ENCODE measurements at regions not wholly inside any gene's neighbourhood (a gene's known extent, or its start where the extent isn't known, plus 50 kb on each side); places are given as distances from the start of the nearest gene placed in this dataset.
"Not testable (repeated sequence)": the region's sequence is repeated elsewhere in the genome, so short reads cannot be mapped to it uniquely, and the experiment has no call there.

DNA sequence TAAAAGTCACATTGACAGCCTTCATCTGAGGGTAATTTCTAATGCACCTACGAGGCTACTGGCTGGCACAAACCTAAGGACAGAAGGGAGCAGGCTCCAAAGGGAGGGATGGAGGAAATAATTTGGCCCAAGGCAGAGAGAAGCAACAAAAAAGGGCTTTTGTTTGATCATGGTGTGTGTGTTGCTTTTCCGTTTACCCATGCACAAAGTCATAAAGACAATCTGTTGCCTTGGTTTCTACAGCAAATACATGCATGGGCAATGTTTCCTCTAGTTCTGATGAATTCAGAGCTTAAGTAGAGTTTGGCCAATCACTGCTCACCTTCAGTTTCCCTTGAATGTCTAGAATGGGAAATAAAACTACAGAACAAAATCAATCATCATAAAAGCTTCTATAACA is 262.5 kb upstream of the CAND1 start:
- no peak for DNase-seq (ENCODE audit: low spot score)
- intact Hi-C loops (cut with DNase I) = no loop called here

DNA sequence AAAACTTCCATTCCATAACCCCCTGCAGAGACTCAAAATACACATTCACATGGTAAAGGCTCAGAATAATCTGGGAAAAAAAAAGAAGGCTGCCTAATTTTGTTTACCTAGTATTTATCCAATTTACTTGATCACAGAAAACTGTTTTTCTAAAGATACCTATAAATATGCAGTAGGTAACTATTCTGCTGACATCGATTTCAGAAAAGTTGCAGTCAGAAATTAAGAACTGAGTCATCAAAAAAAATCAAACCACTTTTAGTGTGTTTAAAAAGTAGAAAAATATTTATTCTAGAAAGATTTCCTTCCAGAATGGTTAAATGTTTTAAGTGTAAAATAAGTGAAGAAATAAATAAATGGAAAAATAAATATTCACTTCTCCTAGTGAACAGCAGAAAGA is 254.5 kb upstream of the CAND1 start:
- intact Hi-C loops (cut with DNase I) = loop anchor here in 1 of 2 donors (10.0 kb wide), 1 partner anchor 80 kb away; no protein-coding TSS in a partner anchor
- DNase-seq (ENCODE audit: low spot score) = no peak

DNA sequence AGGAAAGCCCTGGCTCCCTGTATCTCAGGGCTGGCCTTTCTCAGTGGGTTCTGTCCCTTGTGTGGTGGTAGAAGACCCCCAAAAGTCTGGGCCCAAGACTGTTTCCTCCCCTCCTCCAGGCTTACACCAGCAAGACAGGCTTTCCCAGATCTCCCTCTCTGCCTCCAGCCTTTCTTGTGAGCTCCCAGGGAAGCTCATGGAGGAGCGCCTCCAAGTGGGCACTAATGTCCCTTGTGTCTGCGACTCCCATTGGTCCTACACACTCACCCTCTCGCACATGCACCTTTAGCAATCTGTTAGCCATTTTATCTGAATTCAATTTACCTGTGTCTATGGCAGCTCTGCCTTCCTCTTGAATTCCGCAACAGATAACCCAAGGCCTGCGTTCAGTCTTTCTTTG is 251.1 kb upstream of the CAND1 start:
- intact Hi-C loops (cut with DNase I) = loop anchor here in 1 of 2 donors (10.0 kb wide), 1 partner anchor 77 kb away; no protein-coding TSS in a partner anchor
- DNase-seq (ENCODE audit: low spot score) = no peak

DNA sequence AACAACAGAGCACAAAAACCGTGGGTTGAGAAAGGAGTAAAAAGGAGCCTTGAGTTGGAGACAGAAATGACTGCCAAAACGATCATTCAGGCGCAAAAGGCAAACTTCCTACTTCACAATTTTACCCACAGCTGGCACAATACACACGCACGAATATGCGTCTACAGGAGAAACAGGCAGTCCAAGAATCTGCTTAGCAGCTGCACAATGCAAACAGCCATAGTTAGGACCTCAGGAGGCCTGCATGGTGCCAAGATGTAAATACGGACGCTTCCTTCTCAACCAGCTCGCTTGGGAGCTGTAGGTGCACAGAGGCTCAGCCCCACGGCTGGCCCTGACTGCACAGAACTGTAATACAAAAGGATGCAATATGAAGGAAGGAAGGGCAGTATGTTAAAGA is 250.1 kb upstream of the CAND1 start:
- intact Hi-C loops (cut with DNase I) = loop anchor here in 1 of 2 donors (10.0 kb wide), 1 partner anchor 76 kb away; no protein-coding TSS in a partner anchor
- DNase-seq (ENCODE audit: low spot score) = no peak

DNA sequence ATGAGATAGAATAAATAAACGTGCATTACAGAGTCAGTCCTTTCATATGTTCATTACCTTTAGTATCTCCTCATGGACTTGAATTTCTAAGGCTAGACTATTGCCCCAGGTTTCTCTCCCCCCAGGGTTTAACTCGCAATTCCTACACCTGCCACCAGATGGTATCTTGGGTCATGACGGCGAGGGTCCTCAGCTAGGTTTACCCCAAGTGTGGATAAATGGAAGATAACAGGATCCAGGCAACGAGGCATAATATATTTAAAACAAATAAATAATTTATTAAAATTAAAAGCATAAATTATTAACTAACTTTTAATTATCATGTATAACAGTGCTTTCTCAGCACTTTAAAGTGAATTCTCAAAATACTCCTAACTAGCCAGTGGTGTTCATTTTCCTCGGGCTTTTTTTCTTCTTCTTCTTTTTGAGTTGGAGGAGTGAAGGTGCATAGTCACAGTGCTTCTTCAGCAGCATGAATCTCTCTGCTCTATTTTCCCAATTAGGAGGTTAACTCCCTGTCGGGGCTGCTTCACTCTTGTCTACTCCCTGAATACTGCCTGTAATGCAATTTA is 243.5 kb upstream of the CAND1 start:
- intact Hi-C loops (cut with DNase I) = no loop called here
- DNase-seq (ENCODE audit: low spot score) = no peak

DNA sequence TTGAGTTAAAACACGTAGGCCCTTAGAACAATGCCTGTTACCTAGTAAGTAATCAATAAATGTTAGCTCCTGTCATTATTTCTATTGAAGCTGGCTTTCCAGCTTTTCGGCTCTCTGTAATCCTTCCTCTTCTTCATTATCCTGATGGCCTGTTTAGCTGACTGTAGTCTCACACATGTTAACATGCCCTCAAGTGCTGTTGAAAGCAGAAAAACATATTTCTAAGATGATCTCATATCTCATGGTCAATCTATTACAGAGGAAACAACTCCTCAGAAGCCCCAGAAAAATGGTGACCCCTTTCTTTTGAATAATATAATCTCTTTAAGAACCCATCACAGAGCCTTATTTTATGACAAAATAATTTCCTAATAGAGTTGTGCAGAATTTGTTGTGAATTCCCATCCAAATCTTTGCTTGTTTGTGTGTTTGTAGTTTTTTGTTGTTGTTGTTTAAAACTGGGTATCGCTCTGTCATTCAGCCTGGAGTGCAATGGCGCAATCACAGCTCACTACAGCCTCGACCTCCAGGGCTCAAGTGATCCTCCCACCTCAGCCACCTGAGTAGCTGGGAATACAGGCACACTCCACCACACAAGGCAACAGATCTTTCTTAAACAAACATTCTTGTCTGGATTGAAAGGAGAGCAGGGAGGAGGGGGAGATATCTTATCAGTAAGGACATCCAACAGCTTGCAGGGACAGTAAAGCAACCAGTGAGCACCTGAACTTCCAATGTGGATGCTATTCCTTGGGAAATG is 242.5 kb upstream of the CAND1 start:
- intact Hi-C loops (cut with DNase I) = no loop called here
- no peak for DNase-seq (ENCODE audit: low spot score)

DNA sequence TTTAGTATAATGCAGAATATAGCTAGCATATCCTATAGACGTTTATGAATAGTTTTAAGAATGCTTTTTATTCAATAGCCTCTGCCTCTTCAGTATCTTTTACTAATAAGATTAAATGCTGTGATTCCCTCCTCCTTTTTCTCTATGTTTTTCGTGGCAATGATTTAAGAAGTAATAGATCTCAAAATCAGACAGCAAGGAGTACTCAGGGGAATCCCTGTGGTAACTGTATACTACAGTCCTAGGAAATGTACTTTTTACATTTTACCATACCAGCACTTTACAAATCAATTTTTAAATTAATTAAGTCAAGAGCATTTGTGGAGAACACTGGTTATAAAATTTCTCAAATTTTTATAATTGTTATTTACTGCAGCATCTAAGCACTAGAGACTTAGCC is 240.6 kb upstream of the CAND1 start:
- intact Hi-C loops (cut with DNase I) = no loop called here
- no peak for DNase-seq (ENCODE audit: low spot score)

DNA sequence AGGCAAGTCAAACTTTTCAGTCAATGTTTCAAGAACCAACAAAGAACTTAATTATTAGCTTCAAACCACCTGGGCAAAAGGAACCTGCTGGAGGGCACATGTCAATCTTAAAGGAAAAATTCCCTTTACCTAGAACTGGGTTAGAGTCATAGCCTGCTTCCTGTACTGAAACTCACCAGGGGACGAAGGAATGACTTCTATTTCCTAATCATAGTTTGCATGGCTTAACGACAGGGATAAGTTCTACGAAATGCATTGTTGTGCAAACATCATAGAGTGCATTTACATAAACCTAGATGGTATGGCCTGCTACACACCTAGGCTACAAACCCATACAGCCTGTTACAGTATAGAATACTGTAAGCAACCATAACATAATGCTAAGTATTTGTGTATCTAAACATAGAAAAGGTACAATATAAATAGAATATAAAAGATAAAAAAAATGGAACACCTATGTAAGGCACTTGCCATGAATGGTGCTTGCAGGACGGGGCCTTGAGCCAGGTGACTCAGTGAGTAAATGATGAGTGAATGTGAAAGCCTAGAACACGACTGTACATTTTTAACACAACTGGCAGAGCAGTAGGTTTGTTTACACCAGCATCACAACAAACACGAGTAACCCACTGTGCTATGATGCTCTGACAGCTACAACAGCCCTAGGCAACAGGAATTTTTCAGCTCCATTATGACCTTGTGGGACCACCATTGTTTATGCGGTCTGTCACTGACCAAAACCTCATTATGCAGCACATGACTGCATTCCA is 234.9 kb upstream of the CAND1 start:
- intact Hi-C loops (cut with DNase I) = no loop called here
- no peak for DNase-seq (ENCODE audit: low spot score)

DNA sequence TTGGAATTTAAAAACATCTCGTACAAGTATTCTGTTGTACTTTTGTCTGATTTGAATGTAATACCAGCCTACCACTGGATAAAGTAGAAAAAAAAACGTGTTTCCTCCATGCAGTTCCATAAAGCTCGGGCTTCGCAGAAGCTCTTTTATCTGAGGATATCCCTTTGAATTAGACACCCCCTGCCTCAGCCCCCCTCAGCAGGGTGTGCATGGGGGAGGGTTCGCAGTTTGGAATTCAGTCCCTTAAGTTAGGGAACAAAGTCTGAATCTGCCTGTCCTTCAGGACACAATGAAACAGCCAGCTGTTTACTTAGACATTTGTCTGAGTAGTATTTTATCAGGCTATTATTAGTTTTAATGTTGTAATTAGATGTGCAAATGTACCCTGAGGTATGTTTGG is 234.0 kb upstream of the CAND1 start:
- DNase-seq (ENCODE audit: low spot score) = no peak
- intact Hi-C loops (cut with DNase I) = no loop called here

DNA sequence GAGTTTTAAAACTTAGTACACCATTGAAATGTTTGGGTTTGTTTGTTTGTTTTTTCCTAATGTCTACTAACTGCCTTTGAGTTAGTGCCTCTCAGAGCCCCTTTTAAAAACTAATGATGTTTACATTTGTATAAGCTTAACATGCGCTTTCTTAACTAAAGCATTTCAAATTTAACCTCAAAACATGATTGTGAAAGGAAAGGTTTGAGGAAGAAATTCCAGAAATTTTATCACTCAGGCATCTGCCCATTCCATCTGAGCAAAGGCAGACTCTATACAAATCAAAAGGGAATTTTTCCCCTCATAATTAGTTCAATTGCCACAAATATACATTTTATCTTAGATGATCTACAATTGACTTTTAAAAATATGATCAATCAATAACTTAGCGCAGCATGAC is 230.7 kb upstream of the CAND1 start:
- DNase-seq (ENCODE audit: low spot score) = no peak
- intact Hi-C loops (cut with DNase I) = no loop called here

DNA sequence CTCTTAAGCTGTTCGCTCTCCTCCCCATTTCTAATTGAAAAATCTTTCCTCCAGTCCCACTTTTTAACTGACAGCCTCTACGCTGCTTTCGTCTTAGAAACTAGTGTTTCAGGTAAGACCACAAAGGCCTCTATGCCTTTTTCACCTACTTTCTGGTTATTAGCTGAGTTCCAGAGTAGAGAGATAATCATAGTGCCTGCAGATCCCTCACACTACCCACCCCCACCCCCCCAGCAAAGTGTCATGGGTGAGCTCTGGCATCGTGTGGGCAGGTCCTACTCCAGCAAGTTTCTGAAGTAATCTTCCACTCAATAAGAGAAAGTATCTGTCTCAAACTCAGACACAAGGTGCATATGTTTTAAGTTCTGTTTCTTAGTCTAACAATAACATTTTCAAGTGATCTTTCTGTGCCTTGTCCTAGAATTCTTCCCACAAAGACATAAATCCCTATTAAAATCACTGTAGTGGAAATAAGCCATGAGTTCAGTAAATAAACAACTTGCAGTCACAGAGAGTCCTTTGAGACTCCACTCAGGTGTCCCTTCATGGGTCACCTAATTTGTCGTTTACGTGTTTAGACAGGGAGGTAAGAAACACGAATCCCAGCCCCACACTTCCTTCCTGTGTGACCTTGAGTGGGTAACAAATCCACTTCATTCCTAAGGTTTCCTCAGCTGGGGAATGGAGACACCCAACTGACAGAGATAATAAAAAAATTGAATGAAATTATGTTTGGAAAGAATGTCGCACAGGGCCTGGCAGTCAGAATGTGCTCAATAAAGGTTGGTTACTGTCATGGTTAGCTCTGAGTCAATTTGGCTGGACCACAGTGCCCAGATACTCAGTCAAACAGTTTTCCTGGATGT is 228.9 kb upstream of the CAND1 start:
- DNase-seq (ENCODE audit: low spot score) = no peak
- intact Hi-C loops (cut with DNase I) = no loop called here

DNA sequence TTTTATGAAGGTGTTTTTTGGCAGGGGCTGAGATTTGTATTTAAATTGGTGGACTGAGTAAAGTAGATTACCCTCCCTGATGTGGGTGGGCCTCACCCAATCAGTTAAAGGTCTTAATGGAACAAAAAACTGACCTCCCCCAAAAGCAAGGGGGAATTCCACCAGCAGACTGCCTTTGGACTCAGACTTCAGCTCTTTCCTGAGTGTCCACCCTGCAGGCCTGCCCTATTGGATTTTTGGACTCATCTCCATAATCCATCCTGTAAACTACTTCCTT is 228.4 kb upstream of the CAND1 start:
- DNase-seq (ENCODE audit: low spot score) = no peak
- intact Hi-C loops (cut with DNase I) = no loop called here

DNA sequence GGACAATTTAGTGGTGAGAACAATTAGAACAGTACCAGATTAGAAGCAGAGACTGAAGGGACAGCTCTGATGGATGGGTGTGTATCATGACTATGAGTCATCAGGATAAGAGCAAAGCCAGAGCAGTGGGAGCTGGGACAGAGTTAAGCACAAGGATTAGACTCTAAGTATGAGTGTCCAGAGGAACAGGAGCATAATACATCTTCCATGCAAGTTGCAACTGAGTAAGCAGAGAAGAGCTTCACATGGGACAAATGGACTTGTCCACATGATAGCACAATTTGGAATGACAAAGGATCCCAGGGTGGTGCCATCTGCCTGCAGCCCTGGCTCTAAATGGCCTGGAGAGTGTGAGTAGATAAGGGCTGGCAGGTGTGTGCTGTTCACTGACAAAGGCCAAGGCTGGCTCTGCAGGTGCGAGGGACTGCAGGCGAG is 226.4 kb upstream of the CAND1 start:
- no peak for DNase-seq (ENCODE audit: low spot score)
- intact Hi-C loops (cut with DNase I) = no loop called here

DNA sequence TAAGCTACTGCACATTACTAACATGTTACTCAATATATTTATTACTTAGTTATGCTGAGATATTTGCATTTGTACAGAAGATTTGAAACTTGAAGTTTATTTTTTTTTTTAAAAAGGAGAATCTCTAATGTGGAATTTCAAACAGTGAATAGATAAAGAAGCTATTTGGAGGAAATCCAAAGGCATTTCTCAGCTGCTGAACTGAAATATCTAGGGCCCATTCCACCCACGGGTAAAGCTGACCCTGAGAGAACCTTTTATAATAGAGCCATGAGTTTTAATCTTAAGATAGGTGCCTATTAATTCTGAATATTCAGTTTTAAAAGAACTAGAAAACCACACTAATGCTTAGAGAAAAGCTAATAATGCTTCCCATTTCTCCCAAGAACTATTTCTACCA is 225.4 kb upstream of the CAND1 start:
- intact Hi-C loops (cut with DNase I) = no loop called here
- DNase-seq (ENCODE audit: low spot score) = no peak

DNA sequence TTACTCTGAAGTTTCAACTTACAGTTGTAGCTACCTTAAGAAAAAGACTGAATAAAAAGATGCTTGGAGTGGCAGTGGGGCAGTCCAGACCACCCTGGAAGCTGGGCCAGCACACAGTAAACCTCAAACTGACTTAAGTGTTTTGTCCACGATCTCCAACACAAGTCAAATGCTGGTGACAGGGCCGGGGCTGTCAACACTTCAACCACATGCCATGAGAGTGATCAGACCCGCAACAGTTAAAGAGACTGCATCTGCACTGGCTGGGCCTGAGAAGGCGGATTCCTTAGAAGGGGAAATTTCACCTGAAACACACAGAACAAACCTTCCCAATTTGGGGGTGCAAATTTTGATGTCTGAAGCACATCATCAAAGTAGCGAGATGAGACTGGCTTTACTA is 223.5 kb upstream of the CAND1 start:
- no peak for DNase-seq (ENCODE audit: low spot score)
- intact Hi-C loops (cut with DNase I) = loop anchor here in 1 of 2 donors (5.0 kb wide), 1 partner anchor 527 kb away; no protein-coding TSS in a partner anchor

DNA sequence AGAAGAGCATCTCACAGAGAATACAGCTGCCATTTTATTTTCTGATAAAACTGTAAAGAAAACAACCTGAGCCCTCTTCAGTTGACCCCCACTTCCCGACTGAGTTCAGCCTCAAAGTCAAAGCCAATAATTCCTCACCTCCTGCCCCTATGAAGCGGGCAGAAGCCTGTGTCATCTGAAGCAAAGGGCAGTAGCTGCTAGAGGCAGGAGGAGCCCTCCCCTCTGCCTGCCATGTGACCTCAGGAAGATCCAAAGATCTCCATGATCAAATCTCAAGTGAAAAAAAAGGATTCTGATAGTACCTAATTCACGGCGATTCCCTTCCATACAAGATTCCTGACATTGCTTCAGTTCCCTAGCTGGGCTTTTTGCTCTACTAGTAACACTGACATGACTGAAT is 223.1 kb upstream of the CAND1 start:
- DNase-seq (ENCODE audit: low spot score) = no peak
- intact Hi-C loops (cut with DNase I) = loop anchor here in 1 of 2 donors (5.0 kb wide), 1 partner anchor 526 kb away; no protein-coding TSS in a partner anchor

DNA sequence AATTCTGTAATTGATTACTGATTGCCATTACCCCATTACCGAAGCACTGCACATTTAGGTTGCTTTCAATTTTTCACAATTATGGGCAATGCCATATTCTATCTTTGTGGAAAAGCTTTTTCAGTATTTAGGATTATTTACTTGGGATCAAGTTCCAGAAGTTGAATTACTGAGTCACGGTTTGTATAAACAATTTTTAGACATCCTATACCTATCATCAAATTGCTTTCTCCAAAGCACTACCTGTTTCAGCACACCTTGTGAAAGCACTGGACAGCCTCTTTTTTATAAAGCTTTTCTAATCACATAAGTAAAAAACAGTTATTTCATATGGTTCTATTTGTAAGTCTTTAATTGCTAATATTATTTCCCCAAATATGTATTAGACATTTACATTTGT is 221.5 kb upstream of the CAND1 start:
- DNase-seq (ENCODE audit: low spot score) = no peak
- intact Hi-C loops (cut with DNase I) = loop anchor here in 1 of 2 donors (5.0 kb wide), 1 partner anchor 525 kb away; no protein-coding TSS in a partner anchor

DNA sequence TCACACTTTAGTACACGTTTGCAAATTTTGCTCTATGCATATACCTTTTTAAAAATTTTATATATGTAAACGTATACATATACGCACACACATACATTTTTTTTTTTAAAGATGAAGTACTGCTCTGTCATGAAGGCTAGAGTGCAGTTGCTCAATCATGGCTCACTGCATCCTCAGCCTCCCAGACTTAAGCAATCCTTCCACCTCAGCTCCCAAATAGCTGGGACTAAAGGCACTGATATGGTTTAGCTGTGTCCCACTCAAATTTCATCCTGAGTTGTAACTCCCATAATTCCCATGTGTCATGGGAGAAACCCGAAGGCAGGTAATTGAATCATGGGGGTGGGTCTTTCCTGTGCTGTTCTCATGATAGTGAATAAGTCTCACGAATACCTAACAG is 220.8 kb upstream of the CAND1 start:
- no peak for DNase-seq (ENCODE audit: low spot score)
- intact Hi-C loops (cut with DNase I) = loop anchor here in 1 of 2 donors (5.0 kb wide), 1 partner anchor 524 kb away; no protein-coding TSS in a partner anchor

DNA sequence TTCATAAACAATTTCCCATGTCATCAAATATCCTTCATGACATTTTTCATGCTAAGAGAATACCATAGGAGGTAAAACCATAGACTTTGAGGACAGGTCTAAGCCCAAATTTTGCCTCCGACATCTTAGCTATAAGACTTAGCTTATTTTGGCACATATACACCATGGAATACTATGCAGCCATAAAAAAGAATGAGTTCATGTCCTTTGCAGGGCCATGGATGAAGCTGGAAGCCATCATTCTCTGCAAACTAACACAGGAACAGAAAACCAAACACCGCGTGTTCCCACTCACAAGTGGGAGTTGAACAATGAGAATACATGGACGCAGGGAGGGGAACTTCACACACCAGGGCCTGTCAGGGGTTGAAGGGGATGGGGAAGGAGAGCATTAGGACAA is 220.0 kb upstream of the CAND1 start:
- intact Hi-C loops (cut with DNase I) = loop anchor here in 1 of 2 donors (5.0 kb wide), 1 partner anchor 523 kb away; no protein-coding TSS in a partner anchor

More for the DNA sequence above, 220.0 kb upstream of the CAND1 start:
- not testable (repeated sequence) for DNase-seq (ENCODE audit: low spot score)

Measured in posterior vena cava (tissue), 2 donors.